Embryonic facial prominence (tissue), 1 donor: ENCODE measurements at regions not wholly inside any gene's neighbourhood (a gene's known extent, or its start where the extent isn't known, plus 50 kb on each side); places are given as distances from the start of the nearest gene placed in this dataset.
"Not testable (repeated sequence)": the region's sequence is repeated elsewhere in the genome, so short reads cannot be mapped to it uniquely, and the experiment has no call there.

Experiments used
- DNase-seq: peaks from one replicate; pipeline ENCODE4 v3.0.0-alpha.2; 2016; ENCODE audit errors: extremely low spot score

GRCh38 chr3:194950906-194951628 lies 265.4 kb downstream of the FAM43A start:
- no peak for DNase-seq

DNA sequence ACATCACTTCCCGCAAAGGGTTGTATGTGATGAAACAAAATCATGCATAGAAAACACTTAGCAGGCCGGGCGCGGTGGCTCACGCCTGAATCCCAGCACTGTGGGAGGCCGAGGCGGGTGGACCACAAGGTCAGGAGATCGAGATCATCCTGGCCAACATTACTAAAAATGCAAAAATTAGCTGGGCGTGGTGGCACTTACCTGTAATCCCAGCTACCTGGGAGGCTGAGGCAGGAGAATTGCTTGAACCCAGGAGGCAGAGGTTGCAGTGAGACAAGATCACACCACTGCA lies 265.9 kb downstream of the FAM43A start:
- DNase-seq, result not testable (repeated sequence)

DNA sequence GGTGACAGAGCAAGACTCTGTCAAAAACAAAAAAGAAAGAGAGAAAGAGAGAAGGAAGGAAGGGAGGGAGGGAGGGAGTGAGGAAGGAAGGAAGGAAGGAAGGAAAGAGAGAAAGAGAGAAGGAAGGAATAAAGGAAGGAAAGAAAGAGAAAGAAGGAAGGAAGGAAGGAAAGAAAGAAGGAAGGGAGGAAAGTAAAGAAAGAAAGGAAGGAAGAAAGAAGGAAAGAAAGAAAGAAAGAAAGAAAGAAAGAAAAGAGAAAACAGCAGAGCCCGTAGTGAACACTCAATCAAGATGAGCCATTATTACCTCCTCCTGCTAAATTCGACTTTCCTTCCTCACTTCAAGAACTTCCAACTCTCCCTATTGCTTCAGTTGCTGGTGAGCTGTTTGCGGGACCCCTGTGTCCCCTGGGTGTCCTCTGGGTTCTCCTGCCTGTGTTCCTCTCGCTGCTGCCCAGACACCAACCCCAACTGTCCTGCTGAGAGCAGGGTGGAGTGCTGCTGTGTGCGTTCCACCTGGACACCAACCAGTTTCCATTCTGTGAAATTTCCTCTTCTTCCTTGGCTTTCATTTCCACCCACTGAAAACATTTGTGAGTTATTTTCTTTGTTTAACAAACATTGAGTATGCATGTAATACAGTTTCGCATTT lies 266.4 kb downstream of the FAM43A start:
- no peak for DNase-seq

- DNase-seq, result no peak
These were observed 267.2 kb downstream of the FAM43A start for GRCh38 chr3:194952841-194953241.

DNA sequence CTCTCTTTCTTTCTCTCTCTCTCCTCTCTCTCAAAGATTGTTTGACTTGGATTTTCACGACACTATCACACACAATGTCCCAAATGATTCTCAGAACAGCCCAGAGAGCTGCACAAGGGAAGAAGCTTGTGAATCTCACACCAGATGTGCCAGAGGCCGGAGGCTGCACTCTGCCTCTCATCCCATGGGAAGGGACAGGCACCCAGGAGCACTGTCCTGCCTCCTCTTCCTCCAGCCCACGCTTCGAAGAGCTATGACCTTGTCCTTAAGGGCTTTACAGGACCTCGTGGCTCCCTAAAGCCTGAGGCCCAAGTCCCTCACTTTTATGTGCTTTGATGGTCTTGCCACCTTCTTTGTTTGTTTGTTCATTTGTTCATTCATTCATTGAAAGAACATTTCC lies 267.6 kb downstream of the FAM43A start:
- DNase-seq, result no peak

DNA sequence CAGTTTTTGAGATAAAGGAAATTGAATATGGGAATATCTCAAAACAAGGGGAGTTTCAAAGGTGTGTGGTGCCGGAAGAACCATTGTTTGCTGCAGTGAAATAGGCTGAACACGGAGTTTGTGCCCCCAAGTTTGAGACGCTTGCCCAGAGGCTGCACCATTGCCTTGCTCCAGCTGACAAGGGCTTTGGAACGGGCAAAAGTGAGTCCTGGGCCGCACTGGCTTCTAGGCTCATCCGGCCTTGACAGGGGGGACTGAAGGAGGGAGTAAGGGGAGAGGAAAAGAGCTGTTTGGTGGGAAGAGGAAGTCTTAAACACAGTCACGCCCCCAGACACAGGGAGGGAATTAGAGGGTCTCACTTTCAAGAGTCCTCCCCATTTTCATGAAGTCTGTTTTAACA lies 269.9 kb downstream of the FAM43A start:
- no peak for DNase-seq

DNA sequence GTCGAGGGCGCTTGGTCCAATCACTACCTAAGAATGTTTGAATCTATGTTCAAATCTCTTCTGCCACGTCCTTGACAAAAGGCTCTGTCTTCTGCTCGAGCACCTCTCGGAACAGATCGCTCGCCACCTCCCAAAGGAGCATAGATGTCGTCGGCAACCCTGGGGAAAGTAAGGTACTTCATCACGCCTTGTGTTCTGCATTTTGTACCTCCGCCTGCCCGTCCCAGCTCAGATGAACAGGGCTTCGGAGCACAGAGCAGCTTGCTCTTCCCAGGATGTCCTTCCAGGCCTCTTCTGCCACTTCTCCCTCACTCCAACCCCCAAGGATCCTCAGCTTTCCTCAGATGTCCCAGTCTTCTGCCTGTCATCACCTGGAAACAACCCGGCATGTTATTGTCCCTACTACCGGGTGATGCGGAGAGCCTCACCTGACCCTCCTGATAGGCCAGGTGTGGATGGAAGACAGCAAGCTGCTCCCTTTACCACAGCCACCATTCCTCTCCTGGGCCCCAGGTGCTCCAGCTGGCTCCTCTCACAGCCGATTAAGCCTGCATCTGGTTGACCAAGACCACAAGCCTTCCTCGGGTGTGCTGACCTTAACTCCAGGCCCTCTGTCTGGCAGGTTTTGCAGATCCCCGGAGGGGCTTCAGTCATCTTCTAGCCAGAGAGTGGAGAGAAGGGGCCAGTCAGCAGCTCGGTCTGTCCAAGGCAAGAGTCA lies 270.5 kb downstream of the FAM43A start:
- DNase-seq, result no peak

GRCh38 chr3:194956697-194957396 lies 271.2 kb downstream of the FAM43A start:
- no peak for DNase-seq

DNA sequence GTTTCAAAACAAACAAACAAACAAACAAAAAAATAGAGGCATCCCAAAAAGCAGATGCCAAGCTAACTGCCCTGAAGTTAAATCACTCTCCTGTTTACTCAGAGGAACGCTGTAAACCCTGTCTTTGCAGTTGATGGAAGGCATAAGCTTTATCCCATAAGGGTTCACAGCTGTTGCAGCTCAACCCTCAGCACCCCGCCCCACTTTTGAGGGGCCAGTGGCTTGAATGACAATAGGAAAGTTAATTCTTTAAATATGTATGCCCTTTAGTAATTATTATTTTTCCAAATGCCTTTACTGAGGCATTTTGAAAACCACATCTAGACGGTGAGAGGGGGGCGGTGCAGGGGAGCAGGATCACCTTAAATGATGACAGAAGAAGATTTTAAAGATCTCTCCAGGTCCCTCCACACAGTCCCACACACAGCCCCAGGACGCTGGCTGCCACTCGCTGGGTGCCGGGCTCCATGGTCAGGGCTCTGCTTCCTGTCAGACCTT lies 272.1 kb downstream of the FAM43A start:
- no peak for DNase-seq

- DNase-seq, result no peak
These were observed 273.5 kb downstream of the FAM43A start for GRCh38 chr3:194959217-194959616.

DNA sequence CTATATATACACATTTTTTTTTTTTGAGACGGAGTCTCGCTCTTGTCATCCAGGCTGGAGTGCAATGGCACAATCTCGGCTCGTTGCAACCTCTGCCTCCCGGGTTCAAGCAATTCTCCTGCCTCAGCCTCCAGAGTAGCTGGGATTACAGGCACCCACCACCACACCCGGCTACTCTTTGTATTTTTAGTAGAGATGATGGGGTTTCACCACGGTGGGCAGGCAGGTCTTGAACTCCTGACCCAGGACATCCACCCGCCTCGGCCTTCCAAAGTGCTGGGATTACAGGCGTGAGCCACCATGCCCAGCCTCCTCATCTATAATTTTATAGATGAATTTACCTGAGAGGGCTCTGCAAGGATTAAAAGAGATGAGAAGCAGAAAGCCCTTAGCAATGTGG lies 274.0 kb downstream of the FAM43A start:
- DNase-seq, result not testable (repeated sequence)

DNA sequence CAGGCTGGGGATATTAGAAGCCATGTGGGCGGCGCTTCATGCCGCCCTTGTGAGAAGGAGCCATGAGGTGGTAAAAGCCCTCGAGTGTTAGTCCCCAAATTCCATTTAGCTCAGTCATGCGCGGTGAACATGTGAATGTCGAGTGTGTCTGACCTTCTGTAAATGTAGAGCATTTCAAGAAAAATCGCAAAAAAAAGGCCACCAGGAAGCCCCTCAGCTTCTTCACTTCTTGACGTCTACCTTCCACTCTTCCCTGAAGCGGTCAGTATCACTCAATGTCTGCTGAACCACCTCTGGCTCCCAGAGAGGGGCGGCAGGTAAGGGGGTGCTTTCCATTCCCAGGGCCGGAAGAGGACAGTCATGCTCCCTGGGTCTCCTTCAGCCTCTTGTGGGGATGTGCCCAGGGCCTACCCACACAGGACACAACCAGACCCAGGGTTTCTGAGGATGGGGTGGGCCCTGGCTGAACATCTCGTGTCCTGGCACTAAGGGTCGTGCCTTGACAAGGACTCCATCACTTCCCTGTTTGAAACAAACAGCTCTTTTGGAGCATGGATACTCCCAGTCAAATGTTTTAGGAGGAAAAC lies 274.9 kb downstream of the FAM43A start:
- DNase-seq, result no peak

GRCh38 chr3:194961149-194961548 lies 275.5 kb downstream of the FAM43A start:
- no peak for DNase-seq

DNA sequence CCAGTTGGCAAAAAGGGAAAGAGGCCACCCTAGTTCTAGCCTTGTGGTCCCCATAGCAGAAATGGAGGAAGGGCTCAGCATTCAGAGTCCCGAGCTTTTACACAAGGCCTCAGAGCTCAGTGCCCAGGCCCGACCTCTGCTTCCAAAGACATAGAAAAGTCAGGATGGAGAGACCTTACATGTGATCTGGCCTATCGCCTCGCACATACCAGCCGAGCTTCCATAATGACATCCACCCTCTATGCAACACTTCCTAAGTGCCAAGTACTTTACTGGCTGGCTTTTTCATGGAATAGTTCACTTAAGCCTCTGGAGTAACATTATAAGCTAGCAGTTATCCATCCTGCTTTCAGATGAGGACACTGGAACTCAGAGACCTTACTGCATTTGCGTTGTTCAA lies 275.9 kb downstream of the FAM43A start:
- no peak for DNase-seq

DNA sequence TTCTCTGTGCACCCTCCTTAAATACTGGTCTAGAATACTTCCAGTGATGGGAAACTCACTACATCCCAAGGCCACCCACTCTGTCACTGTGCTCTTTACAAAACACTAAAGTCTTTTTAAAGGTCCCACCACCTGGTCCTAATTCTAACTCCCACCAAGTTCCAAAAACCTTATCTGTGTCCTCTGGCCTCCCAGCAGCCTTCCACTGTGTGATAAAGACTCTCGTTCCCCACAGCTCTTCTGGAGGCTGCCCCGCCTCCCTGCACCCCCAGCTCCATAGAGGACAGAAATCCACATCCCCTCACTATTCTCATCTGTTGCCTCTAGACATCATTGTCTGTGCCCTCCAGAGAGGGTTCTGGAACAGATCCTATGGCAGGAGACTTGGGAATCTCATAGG lies 276.4 kb downstream of the FAM43A start:
- DNase-seq, result no peak

GRCh38 chr3:194964809-194965208 lies 279.1 kb downstream of the FAM43A start:
- no peak for DNase-seq

DNA sequence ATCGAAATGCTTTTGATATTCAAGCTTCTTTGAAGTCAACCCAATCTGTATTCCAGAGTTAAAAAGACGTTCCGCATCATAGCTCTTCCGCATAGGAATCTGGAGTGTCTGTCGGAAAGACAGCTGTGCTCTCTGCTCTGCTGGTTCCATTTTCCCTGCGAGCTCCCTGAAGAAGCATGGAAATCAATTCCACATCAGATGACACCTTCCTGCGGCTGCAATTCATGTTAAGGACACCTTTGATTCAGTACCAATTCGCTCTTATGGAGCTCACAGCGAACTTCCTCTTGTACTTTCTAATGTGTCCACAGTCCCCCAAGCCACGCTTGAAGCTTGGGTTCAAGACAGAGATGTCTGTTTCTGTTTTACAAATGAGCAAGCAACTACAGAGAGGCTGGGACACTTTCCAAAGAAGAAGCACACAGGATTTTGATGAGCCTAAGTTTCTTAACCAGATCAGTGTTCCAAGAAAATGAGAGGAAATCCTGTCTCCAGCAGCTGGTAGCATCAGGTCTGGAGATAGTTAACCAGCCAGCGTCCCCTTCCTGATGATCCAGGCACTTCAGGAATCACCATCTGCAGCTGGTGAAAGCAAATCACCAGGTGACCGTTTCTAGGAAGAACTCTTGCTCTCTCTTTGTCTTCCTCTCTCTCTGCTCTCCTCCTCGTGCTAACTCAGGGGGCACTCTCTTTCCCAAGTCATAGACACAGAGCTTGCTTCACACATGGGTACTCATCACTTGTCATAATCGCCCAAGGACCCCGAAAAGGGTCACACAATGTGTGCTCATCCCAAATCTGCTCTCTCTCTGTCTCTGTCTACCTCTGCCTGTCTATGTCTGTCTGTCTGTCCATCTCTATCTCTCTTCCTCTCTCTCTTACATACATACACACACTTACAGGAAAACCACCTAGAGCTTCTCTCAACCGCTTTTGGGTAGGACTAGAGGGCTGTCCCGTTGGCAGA lies 281.8 kb downstream of the FAM43A start:
- DNase-seq, result no peak

- DNase-seq, result no peak
These were observed 284.4 kb downstream of the FAM43A start for GRCh38 chr3:194970066-194970465.

- DNase-seq, result no peak
These were observed 285.3 kb downstream of the FAM43A start for GRCh38 chr3:194971009-194971408.

DNA sequence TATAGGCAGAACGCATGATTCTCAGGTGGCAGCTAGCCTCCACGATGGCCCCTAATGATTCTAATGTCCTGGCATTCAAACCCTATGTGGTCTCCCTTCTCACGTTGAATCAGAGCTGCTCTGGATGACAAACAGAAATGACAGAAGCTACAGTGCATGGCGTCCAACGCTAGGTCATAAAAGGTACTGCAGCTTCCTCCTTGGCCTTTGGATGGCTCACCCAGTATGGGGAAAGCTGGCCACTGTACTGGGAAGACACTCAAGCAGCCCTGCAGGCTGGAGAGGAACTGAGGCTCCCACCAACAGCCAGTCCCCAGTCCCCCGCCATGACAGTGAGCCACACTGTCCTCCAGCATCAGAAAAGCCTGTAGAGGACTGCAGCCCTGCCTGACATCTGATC lies 286.3 kb downstream of the FAM43A start:
- DNase-seq, result no peak

DNA sequence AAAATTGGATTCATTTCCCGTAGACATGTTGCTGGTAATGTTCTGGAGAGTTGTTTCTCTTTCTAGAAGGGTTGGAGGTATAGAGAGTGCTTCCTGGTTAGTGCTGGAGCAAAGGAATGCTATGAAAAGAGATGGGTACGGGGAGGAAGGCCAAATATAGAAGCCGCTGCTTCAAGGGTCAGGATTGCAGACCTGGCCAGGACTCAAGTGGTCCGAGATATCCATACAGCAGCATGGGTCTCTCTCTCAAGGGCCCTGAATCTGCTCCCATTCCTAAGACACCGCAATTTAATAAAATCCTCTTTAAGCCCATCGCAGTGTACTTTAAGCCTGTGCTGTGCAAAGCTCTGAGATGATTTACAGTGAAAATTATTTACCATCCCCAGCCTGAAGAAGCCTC lies 287.0 kb downstream of the FAM43A start:
- DNase-seq, result no peak
